ENCODE measurements at regions not wholly inside any gene's neighbourhood (a gene's known extent, or its start where the extent isn't known, plus 50 kb on each side); places are given as distances from the start of the nearest gene placed in this dataset.

- TF ChIP-seq CTCF (IDR thresholded peaks at IDR 0.05; ENCODE audit: insufficient read depth, low read length, poor library complexity, severe bottlenecking): no peak
- TF ChIP-seq EZH2phosphoT487 (conservative IDR thresholded peaks at IDR 0.05; ENCODE audit: low read length): no peak
Measured at GRCh38 chr11:121886996-121887395, 229.0 kb downstream of the BLID start.

Measured in SU-DHL-6 (cell line).